SK-N-MC (cell line): ENCODE measurements at regions not wholly inside any gene's neighbourhood (a gene's known extent, or its start where the extent isn't known, plus 50 kb on each side); places are given as distances from the start of the nearest gene placed in this dataset.

Experiments
- EZH2 ChIP-seq: fragments of 200-600 bp; sonication (generic); IDR thresholded peaks from one replicate; pipeline ENCODE4 v1.6.1; 2017; ENCODE audit warnings: antibody characterized with exemption
- POLR2AphosphoS5 ChIP-seq: IDR thresholded peaks from 2 replicates; pipeline ENCODE4 v1.6.1; 2012; ENCODE audit warnings: mild to moderate bottlenecking, low read depth, low read length, borderline replicate concordance

DNA sequence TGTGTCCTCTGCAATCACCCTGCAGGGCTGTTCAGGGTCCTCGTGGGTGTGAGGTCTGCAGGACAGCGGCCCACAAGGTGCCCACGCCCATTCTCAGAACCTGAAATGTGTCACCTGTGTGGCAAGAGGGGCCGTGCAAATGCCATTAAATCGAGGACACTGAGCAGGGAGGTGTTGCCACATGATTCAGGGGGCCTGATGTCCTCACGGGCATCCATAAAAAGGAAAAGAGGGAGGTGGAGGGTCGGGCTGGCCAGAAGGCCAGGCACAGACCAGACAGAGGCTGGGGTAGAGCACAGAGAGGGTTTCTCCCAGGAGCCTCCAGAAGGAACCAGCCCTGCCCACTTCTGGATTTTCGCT is 239.6 kb downstream of the ERMARD start:
- TF ChIP-seq POLR2AphosphoS5 (no peak), EZH2 (no peak)
